ENCODE measurements at regions not wholly inside any gene's neighbourhood (a gene's known extent, or its start where the extent isn't known, plus 50 kb on each side); places are given as distances from the start of the nearest gene placed in this dataset.

GRCh38 chr15:100703032-100703578, 100.7 kb downstream of the ASB7 start:
- DNase-seq (ENCODE audit: low read depth), result peak; percentile 46

GRCh38 chr15:100703671-100704070, 101.3 kb downstream of the ASB7 start:
- DNase-seq (ENCODE audit: low read depth), result no peak

GRCh38 chr15:100704281-100705055, 102.1 kb downstream of the ASB7 start:
- peak; percentile 70 for DNase-seq (ENCODE audit: low read depth)

- DNase-seq (ENCODE audit: low read depth), result no peak
Observed at GRCh38 chr15:100705065-100705464, 102.7 kb downstream of the ASB7 start.

- DNase-seq (ENCODE audit: low read depth), result no peak
Observed at GRCh38 chr15:100705841-100706240, 103.5 kb downstream of the ASB7 start.

- DNase-seq (ENCODE audit: low read depth), result no peak
Observed at GRCh38 chr15:100707229-100707628, 104.8 kb downstream of the ASB7 start.

GRCh38 chr15:100708916-100709315, 106.5 kb downstream of the ASB7 start:
- DNase-seq (ENCODE audit: low read depth), result no peak

GRCh38 chr15:100710222-100710621, 107.8 kb downstream of the ASB7 start:
- no peak for DNase-seq (ENCODE audit: low read depth)

GRCh38 chr15:100710744-100711515, 108.5 kb downstream of the ASB7 start:
- DNase-seq (ENCODE audit: low read depth), result no peak

- no peak for DNase-seq (ENCODE audit: low read depth)
Observed at GRCh38 chr15:100711516-100712021, 109.2 kb downstream of the ASB7 start.

- DNase-seq (ENCODE audit: low read depth), result no peak
Observed at GRCh38 chr15:100712226-100712625, 109.8 kb downstream of the ASB7 start.

GRCh38 chr15:100713163-100713867, 110.9 kb downstream of the ASB7 start:
- peak; percentile 83 for DNase-seq (ENCODE audit: low read depth)

- no peak for DNase-seq (ENCODE audit: low read depth)
Observed at GRCh38 chr15:100714034-100714748, 111.8 kb downstream of the ASB7 start.

- no peak for DNase-seq (ENCODE audit: low read depth)
Observed at GRCh38 chr15:100714749-100715342, 112.5 kb downstream of the ASB7 start.

- no peak for DNase-seq (ENCODE audit: low read depth)
Observed at GRCh38 chr15:100715571-100716455, 113.4 kb downstream of the ASB7 start.

GRCh38 chr15:100716456-100717085, 114.2 kb downstream of the ASB7 start:
- no peak for DNase-seq (ENCODE audit: low read depth)

GRCh38 chr15:100717596-100717995, 115.2 kb downstream of the ASB7 start:
- DNase-seq (ENCODE audit: low read depth), result no peak

GRCh38 chr15:100718075-100718980, 115.9 kb downstream of the ASB7 start:
- no peak for DNase-seq (ENCODE audit: low read depth)
